ENCODE measurements at regions not wholly inside any gene's neighbourhood (a gene's known extent, or its start where the extent isn't known, plus 50 kb on each side); places are given as distances from the start of the nearest gene placed in this dataset.

DNA sequence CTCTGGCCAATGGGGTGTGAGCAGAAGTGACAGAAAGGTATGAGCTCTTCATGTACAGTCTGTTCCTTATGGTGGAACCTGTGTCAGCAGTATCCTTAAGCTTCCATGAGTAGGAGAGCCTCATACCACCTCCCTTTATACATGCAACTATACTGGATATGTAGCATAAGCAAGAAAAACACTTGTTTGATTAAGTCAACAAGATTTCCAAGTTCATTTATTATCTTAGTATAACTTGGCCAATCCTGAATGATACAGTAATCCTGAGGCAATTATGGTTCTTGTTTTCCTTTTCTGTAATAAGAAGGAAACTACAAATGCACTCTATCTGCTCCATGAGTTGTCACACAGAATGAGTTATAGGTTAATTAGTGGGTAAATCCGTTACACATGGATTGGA lies 409.6 kb upstream of the ID4 start:
- Mint-ChIP-seq H3K27ac (no peak overlapping the region), H3K9me3 (peaks cover 18% of the 10 kb centered on the region), H3K4me3 (no peak overlapping the region), H3K27me3 (ENCODE audit: low read depth) (no peaks in the 10 kb centered on the region), H3K4me1 (peaks cover 2% of the 10 kb centered on the region), H3K36me3 (no peaks in the 10 kb centered on the region)
- no peak for DNase-seq (ENCODE audit: low spot score in 2 of 2, unreplicated experiment in 2 of 2)
- no peak for TF ChIP-seq CTCF (IDR thresholded peaks at IDR 0.05; ENCODE audit: unreplicated experiment)

- Mint-ChIP-seq H3K36me3 (no peaks in the 10 kb centered on the region), H3K4me1 (peaks cover 8% of the 10 kb centered on the region)
- DNase-seq (ENCODE audit: low spot score in 2 of 2, unreplicated experiment in 2 of 2) = no peak
Observed at GRCh38 chr6:19432966-19433498, 404.1 kb upstream of the ID4 start.

GRCh38 chr6:19434065-19434464 lies 403.1 kb upstream of the ID4 start:
- no peaks in the 10 kb centered on the region for H3K27me3 Mint-ChIP-seq (ENCODE audit: low read depth)
- no peak for TF ChIP-seq CTCF (IDR thresholded peaks at IDR 0.05; ENCODE audit: unreplicated experiment)
- no peaks in the 10 kb centered on the region for H3K36me3 Mint-ChIP-seq
- DNase-seq (ENCODE audit: low spot score in 2 of 2, unreplicated experiment in 2 of 2) = no peak
- H3K4me1 Mint-ChIP-seq = peaks cover 8% of the 10 kb centered on the region
- H3K9me3 Mint-ChIP-seq = peaks cover 10% of the 10 kb centered on the region
- H3K4me3 Mint-ChIP-seq = no peak overlapping the region
- no peak overlapping the region for H3K27ac Mint-ChIP-seq

More at GRCh38 chr6:19432966-19433498, 404.1 kb upstream of the ID4 start:
- peak overlapping the region; percentile 64 for H3K27ac Mint-ChIP-seq
- no peak overlapping the region for H3K4me3 Mint-ChIP-seq
- H3K27me3 Mint-ChIP-seq (ENCODE audit: low read depth) = no peaks in the 10 kb centered on the region
- no peak for TF ChIP-seq CTCF (IDR thresholded peaks at IDR 0.05; ENCODE audit: unreplicated experiment)
- H3K9me3 Mint-ChIP-seq = peaks cover 10% of the 10 kb centered on the region

DNA sequence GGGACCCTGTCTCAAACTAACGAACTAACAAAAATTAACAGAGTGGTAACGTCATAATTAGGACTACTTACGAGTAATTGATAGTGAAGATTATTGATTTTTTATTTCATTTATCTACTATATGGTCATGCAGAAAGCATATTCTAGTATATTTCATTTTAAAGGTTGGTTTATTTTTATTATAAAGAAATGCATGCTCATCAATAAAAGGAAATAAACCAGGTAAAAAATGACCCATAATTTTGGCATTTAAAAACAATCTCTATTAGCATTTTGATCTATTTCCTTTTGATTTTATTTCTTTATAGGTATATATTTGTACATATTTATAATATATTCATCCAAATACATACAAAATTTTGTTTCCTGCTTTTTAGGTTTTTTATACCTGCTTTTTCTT lies 401.4 kb upstream of the ID4 start:
- no peaks in the 10 kb centered on the region for H3K36me3 Mint-ChIP-seq
- H3K4me1 Mint-ChIP-seq = peaks cover 15% of the 10 kb centered on the region
- no peak overlapping the region for H3K27ac Mint-ChIP-seq
- no peak for DNase-seq (ENCODE audit: low spot score in 2 of 2, unreplicated experiment in 2 of 2)
- no peak overlapping the region for H3K4me3 Mint-ChIP-seq
- H3K9me3 Mint-ChIP-seq = peaks cover 7% of the 10 kb centered on the region
- no peaks in the 10 kb centered on the region for H3K27me3 Mint-ChIP-seq (ENCODE audit: low read depth)
- no peak for TF ChIP-seq CTCF (IDR thresholded peaks at IDR 0.05; ENCODE audit: unreplicated experiment)

- no peak for DNase-seq (ENCODE audit: low spot score in 2 of 2, unreplicated experiment in 2 of 2)
- no peak overlapping the region for H3K4me3 Mint-ChIP-seq
- peaks cover 13% of the 10 kb centered on the region for H3K4me1 Mint-ChIP-seq
- no peak for TF ChIP-seq CTCF (IDR thresholded peaks at IDR 0.05; ENCODE audit: unreplicated experiment)
- no peak overlapping the region for H3K27ac Mint-ChIP-seq
- H3K9me3 Mint-ChIP-seq = peaks cover 7% of the 10 kb centered on the region
- no peaks in the 10 kb centered on the region for H3K27me3 Mint-ChIP-seq (ENCODE audit: low read depth)
- no peaks in the 10 kb centered on the region for H3K36me3 Mint-ChIP-seq
Observed at GRCh38 chr6:19438566-19439353, 398.4 kb upstream of the ID4 start.
